OCI-LY3 (cell line): ENCODE measurements at regions not wholly inside any gene's neighbourhood (a gene's known extent, or its start where the extent isn't known, plus 50 kb on each side); places are given as distances from the start of the nearest gene placed in this dataset.
"Not testable (repeated sequence)": the region's sequence is repeated elsewhere in the genome, so short reads cannot be mapped to it uniquely, and the experiment has no call there.

ENCODE experiments used
- EZH2phosphoT487 ChIP-seq: fragments of 200-600 bp; shearing (Covaris generic); IDR thresholded peaks from 2 replicates; pipeline ENCODE4 v1.6.1; 2018; ENCODE audit warnings: antibody characterized with exemption, mixed run types, low read depth
- TF ChIP-seq, protein P1 (sequence below): fragments of 200-600, 300-600 bp; sonication (generic); IDR thresholded peaks from 2 replicates; pipeline ENCODE4 v1.5.1; 2014; ENCODE audit warnings: antibody characterized with exemption, low read length, low read depth

DNA sequence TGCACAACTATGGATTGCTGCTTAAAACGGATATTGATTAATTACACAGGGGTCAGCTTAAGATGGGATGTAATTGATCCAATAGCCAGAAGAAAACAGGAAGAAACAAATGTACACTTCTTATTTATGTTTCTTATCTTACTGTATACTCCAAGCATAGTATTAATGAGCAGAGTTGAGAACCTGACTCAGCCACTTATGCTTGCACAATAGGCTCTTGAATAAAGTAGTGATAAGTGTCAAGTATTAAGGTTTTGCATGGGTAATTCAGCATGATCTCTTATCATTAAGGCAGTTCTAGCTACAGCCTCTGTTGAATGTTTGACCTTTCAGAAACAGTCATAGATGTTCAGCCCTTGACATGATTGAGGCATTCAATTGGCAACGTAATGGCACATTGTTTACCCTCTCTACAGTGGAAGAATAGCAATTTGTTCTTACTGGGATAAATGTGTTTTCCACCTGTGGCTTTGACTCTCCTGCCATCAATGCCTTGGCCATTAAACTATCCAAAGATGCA, 136.5 kb downstream of the OR4F15 start:
- TF ChIP-seq, protein P1, sequence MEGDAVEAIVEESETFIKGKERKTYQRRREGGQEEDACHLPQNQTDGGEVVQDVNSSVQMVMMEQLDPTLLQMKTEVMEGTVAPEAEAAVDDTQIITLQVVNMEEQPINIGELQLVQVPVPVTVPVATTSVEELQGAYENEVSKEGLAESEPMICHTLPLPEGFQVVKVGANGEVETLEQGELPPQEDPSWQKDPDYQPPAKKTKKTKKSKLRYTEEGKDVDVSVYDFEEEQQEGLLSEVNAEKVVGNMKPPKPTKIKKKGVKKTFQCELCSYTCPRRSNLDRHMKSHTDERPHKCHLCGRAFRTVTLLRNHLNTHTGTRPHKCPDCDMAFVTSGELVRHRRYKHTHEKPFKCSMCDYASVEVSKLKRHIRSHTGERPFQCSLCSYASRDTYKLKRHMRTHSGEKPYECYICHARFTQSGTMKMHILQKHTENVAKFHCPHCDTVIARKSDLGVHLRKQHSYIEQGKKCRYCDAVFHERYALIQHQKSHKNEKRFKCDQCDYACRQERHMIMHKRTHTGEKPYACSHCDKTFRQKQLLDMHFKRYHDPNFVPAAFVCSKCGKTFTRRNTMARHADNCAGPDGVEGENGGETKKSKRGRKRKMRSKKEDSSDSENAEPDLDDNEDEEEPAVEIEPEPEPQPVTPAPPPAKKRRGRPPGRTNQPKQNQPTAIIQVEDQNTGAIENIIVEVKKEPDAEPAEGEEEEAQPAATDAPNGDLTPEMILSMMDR, result not testable (repeated sequence)
- not testable (repeated sequence) for TF ChIP-seq EZH2phosphoT487
